GM08714 (cell line): ENCODE measurements at regions not wholly inside any gene's neighbourhood (a gene's known extent, or its start where the extent isn't known, plus 50 kb on each side); places are given as distances from the start of the nearest gene placed in this dataset.

Experiments
- H3K4me3 ChIP-seq: fragments of 200-500 bp; sonication (Bioruptor generic); 2 replicates; pipeline ENCODE4 v1.5.1; 2014; ENCODE audit warnings: mild to moderate bottlenecking, low read length, inconsistent platforms
- ZNF274 ChIP-seq: IDR thresholded peaks from 2 replicates; pipeline ENCODE4 v1.6.1; 2012; ENCODE audit warnings: mild to moderate bottlenecking, low read depth, low read length

GRCh38 chr2:126836761-126837679 lies 61.7 kb upstream of the TEX51 start:
- no peak for TF ChIP-seq ZNF274
- H3K4me3 ChIP-seq, result no peak overlapping the region

GRCh38 chr2:126837966-126838715 lies 60.5 kb upstream of the TEX51 start:
- no peak for TF ChIP-seq ZNF274
- no peak overlapping the region for H3K4me3 ChIP-seq

GRCh38 chr2:126838716-126838985 lies 60.0 kb upstream of the TEX51 start:
- no peak overlapping the region for H3K4me3 ChIP-seq
- no peak for TF ChIP-seq ZNF274

GRCh38 chr2:126839796-126840195 lies 58.9 kb upstream of the TEX51 start:
- TF ChIP-seq ZNF274, result no peak

GRCh38 chr2:126843081-126843480 lies 55.6 kb upstream of the TEX51 start:
- TF ChIP-seq ZNF274, result no peak
- H3K4me3 ChIP-seq, result no peak overlapping the region

More at GRCh38 chr2:126839796-126840195, 58.9 kb upstream of the TEX51 start:
- H3K4me3 ChIP-seq, result no peak overlapping the region

- H3K4me3 ChIP-seq, result no peak overlapping the region
- TF ChIP-seq ZNF274, result no peak
Measured at GRCh38 chr2:126846241-126846640, 52.4 kb upstream of the TEX51 start.
